MCF 10A (cell line): ENCODE measurements at regions not wholly inside any gene's neighbourhood (a gene's known extent, or its start where the extent isn't known, plus 50 kb on each side); places are given as distances from the start of the nearest gene placed in this dataset.
A peak's percentile ranks its signal among the peaks of the same experiment; 100 is the strongest.
"Not testable (repeated sequence)": the region's sequence is repeated elsewhere in the genome, so short reads cannot be mapped to it uniquely, and the experiment has no call there.

Experiments used
- BruUV-seq: library from RNA; stranded (reverse); fragments of 400-500 nt; replicated peaks from 2 replicates; lab custom pipeline; 2021; lab: Mats Ljungman, UMichigan
- CTCF ChIA-PET: fragments of 300-600 bp; sonication (Branson Sonifier 250); formaldehyde crosslinking; extraction: SDS; loops from one replicate; lab custom pipeline; 2021; ENCODE audit warnings: antibody characterized with exemption, inconsistent platforms; lab: Yijun Ruan, JAX
- POLR2A ChIA-PET: fragments of 300-600, 350-650 bp; sonication (Branson Sonifier 250); formaldehyde crosslinking; extraction: SDS; loops from one replicate; lab custom pipeline; 2020; ENCODE audit warnings: antibody characterized with exemption, inconsistent platforms; lab: Yijun Ruan, JAX
- DNase-seq: peaks from one replicate; pipeline ENCODE4 v3.0.0-alpha.2; 2018; ENCODE audit not compliant: unreplicated experiment
- H3K27ac Mint-ChIP-seq: one replicate; pipeline ENCODE4 v1.8.0; 2022; ENCODE audit warnings: mild to moderate bottlenecking, low read depth, mixed read lengths; ENCODE audit not compliant: unreplicated experiment
- H3K27me3 Mint-ChIP-seq: one replicate; pipeline ENCODE4 v1.8.0; 2022; ENCODE audit warnings: mixed read lengths; ENCODE audit not compliant: insufficient read depth, unreplicated experiment
- H3K36me3 Mint-ChIP-seq: one replicate; pipeline ENCODE4 v1.8.0; 2022; ENCODE audit warnings: mild to moderate bottlenecking, moderate library complexity, mixed read lengths; ENCODE audit not compliant: insufficient read depth, unreplicated experiment
- H3K4me1 Mint-ChIP-seq: one replicate; pipeline ENCODE4 v1.8.0; 2022; ENCODE audit warnings: mixed read lengths; ENCODE audit not compliant: insufficient read depth, unreplicated experiment
- H3K4me3 Mint-ChIP-seq: one replicate; pipeline ENCODE4 v1.8.0; 2022; ENCODE audit warnings: mild to moderate bottlenecking, moderate library complexity, mixed read lengths; ENCODE audit not compliant: unreplicated experiment
- H3K9me3 Mint-ChIP-seq: one replicate; pipeline ENCODE4 v1.8.0; 2022; ENCODE audit warnings: mixed read lengths; ENCODE audit not compliant: unreplicated experiment
- intact Hi-C: fragments of 100-400 bp; cut with micrococcal nuclease; formaldehyde crosslinking; loops from 2 replicates; pipeline ENCODE4 v1.14.1; 2022

DNA sequence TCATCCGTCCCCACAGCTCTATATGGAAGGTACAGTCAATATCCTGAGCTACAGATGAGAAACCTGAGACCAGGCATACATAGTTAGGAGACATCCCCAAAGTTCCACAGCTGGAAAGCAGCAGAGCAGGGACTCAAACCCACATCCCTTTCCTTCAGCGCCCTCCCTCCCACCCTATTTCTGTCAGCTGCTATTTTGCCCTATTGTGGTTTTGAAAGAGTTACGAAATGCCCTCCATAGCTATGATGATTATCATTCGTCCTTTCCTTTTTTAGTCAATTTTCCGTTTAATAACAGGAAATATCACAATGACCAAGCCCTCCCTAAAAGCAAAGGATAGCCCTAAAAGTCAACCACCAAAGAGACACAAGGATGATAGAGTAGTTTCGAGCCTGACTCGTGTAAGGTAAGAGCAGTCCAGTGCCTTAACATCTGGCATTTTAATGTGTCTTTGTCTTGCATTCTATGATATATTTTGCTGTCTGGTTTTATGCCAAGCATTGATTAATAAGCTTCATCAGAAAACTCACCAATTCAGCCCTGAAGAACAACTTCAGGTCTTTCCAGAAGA lies 264.3 kb upstream of the NBPF12 start:
- intact Hi-C loops, H3K36me3 Mint-ChIP-seq, BruUV-seq, H3K4me1 Mint-ChIP-seq, CTCF ChIA-PET, H3K4me3 Mint-ChIP-seq, H3K9me3 Mint-ChIP-seq, H3K27ac Mint-ChIP-seq, POLR2A ChIA-PET, H3K27me3 Mint-ChIP-seq: not testable (repeated sequence)
- peak; percentile 20 for DNase-seq

DNA sequence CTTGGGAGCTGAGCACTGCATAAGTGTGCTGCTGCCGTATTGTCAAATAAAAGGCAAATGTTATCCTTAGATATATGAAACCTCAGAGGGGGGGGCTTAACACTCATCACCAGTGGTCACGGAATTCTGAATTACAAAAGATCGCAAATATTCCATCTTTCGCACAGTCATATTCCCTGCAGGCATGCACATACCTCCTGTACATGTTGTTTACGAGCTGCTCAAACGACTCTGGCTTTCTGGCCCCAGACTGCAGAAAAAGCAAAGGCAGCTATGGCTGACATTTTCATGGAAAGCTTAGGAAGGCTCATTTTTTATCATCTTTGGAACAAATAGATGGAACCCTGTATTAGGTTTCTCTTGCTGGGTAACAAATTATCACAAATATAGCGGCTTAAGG lies 265.5 kb upstream of the NBPF12 start:
- H3K4me3 Mint-ChIP-seq, POLR2A ChIA-PET, H3K36me3 Mint-ChIP-seq, intact Hi-C loops, H3K27ac Mint-ChIP-seq, CTCF ChIA-PET, BruUV-seq, H3K9me3 Mint-ChIP-seq, H3K4me1 Mint-ChIP-seq: not testable (repeated sequence)
- H3K27me3 Mint-ChIP-seq, result peaks cover 13% of the 10 kb centered on the region
- DNase-seq, result peak; percentile 21

DNA sequence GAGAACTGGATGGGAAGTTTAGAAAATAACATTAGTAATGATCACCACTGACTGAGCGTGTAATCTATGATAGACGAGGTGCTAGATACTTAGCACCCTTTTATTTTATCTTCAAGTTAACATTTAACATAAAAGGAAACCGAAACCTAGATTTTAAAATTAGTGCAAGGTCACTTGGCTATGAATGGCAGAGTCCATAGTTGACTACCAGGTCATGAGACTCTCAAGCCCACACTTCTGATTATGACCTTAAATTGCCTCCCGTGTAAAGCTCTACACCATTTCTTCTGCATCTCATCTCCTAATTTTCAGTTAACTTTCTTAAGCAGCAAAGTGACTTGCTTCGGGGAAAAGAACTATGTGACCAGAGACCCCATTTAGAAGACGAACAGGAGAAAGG lies 266.5 kb upstream of the NBPF12 start:
- DNase-seq, intact Hi-C loops, H3K27ac Mint-ChIP-seq, H3K9me3 Mint-ChIP-seq, POLR2A ChIA-PET, H3K4me3 Mint-ChIP-seq, H3K36me3 Mint-ChIP-seq, H3K4me1 Mint-ChIP-seq, BruUV-seq, CTCF ChIA-PET: not testable (repeated sequence)
- H3K27me3 Mint-ChIP-seq, result peaks cover 21% of the 10 kb centered on the region

DNA sequence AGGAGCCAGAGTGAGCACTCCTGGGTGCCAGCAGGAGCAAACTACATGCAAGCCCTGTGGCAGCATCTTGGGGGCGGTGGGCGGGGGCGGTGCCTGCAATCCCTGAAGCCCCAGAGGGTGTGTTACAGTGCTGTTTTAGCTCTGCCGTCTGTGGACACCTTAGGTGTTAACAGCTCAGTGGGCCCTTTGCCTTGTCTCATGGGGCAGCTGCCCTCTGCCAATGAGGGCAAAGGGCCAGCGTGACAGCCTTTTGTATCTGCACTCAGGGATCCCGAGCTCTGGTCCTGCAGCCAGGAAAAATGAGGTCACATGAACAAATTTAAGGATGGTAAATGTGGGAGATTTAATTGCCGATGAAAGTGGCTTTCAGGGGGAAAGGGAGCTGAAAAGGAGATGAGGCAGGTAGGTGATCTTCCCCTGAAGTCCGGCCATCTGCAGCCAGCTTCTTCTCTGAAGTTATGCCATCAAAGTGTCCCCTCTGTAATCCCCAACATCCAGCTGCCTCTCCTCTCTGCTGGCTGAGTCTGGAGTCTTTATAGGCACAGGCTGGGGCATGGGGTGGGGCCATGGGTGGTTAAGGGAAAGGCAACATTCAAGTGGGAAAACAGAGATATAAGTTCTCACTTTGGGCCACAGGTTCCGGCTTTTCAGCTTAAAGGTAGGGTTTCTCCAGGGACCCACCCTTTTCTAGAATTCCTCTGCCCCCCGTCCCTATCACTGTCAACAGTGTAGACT lies 267.1 kb upstream of the NBPF12 start:
- BruUV-seq, CTCF ChIA-PET, H3K9me3 Mint-ChIP-seq, POLR2A ChIA-PET, DNase-seq, H3K36me3 Mint-ChIP-seq, H3K4me3 Mint-ChIP-seq, intact Hi-C loops, H3K4me1 Mint-ChIP-seq, H3K27ac Mint-ChIP-seq: not testable (repeated sequence)
- H3K27me3 Mint-ChIP-seq, result peaks cover 21% of the 10 kb centered on the region

DNA sequence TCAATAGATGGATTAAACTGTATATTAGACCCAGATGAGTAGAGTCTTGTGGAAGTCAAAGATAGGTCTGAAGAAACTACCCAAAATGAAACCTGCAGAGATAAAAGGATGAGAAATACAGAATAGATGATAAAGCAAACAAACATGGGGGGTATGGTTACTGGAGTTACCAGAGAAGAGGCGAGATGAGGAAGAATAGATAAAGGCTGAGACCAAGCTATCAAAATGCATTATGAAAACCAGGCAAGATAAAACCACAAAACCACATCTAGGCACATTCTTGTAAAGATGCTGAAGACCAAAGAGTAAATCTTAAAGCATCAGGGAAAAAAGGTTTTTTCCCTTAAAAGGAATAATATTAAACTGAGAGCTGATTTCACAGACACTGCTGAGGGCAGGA lies 271.8 kb upstream of the NBPF12 start:
- H3K9me3 Mint-ChIP-seq, CTCF ChIA-PET, H3K4me3 Mint-ChIP-seq, BruUV-seq, H3K36me3 Mint-ChIP-seq, intact Hi-C loops, DNase-seq, POLR2A ChIA-PET, H3K27ac Mint-ChIP-seq, H3K4me1 Mint-ChIP-seq: not testable (repeated sequence)
- peaks cover 21% of the 10 kb centered on the region for H3K27me3 Mint-ChIP-seq

DNA sequence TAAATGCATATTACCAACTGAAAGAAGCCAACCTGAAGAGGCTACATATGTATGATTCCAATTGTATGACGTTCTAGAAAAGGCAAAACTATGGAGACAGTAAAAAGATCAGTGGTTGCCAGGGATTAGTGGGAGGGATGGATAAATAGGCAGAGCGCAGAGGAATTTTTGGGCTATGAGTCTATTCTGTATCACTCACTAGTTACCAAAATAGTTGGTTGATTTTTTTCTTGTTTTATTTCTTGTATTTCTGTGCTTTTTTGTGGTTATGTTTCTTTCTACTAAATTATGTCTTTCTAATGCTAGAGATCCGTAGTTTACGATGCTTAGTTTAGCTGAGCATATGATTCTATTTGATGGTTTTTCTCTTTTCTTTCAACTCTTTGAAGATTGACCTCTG lies 277.9 kb upstream of the NBPF12 start:
- H3K9me3 Mint-ChIP-seq, BruUV-seq, POLR2A ChIA-PET, H3K36me3 Mint-ChIP-seq, H3K27ac Mint-ChIP-seq, DNase-seq, CTCF ChIA-PET, intact Hi-C loops, H3K4me3 Mint-ChIP-seq, H3K4me1 Mint-ChIP-seq: not testable (repeated sequence)
- H3K27me3 Mint-ChIP-seq, result peaks cover 11% of the 10 kb centered on the region

DNA sequence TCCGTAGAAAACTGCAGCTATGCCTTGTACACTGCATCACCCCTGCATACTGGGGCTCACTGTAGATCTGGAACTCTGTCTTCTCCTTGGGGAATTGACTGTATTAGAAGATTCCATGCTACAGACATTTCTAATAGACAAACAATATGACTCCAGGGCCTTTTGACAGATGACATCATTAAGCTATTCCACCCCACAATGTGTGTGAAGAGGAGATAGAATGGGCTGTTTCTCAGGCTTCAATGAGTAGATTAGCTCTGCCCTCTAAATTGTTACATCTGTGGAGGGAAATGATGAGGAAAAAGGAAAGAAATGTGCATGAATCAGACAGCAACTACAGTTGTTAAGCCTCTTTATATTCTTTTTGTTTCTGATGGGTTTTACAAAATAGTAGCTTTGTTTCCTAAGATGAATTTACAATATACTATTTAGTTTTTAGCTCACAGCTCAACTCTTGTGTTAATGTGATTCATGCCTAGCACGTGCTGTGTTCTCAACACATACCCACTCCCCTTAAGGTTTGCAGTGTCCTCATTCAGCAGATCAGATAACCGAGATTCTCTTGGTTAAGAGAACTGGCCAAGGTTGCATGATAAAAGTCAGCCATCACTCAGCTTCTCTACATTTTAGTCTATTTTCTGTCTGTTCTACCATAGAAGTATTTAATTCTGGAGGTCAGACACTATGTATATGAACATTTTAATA lies 281.6 kb upstream of the NBPF12 start:
- H3K36me3 Mint-ChIP-seq, CTCF ChIA-PET, H3K27ac Mint-ChIP-seq, DNase-seq, POLR2A ChIA-PET, H3K4me3 Mint-ChIP-seq, intact Hi-C loops, H3K4me1 Mint-ChIP-seq, BruUV-seq, H3K9me3 Mint-ChIP-seq: not testable (repeated sequence)
- peaks cover 11% of the 10 kb centered on the region for H3K27me3 Mint-ChIP-seq

DNA sequence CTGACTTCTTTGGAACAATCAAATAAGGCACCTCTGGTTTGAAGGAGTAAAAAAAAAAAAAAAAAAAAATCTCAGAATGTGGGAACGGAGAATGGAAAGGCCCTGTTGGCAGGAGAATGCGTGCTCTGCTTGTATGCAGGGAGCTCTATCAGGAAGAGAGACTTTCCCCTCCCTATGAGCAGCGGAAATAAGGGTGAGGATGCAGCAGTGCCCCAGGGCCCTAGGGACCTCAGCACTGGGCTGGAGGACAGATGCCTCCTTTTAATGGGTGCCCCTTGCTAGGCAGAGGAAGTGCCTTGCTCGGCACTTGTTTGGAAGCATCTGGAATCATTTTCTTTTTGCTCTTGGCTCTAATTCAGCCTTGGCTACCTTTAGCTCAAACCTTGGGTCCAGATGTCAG lies 283.4 kb upstream of the NBPF12 start:
- intact Hi-C loops, CTCF ChIA-PET, H3K4me3 Mint-ChIP-seq: not testable (repeated sequence)

DNA sequence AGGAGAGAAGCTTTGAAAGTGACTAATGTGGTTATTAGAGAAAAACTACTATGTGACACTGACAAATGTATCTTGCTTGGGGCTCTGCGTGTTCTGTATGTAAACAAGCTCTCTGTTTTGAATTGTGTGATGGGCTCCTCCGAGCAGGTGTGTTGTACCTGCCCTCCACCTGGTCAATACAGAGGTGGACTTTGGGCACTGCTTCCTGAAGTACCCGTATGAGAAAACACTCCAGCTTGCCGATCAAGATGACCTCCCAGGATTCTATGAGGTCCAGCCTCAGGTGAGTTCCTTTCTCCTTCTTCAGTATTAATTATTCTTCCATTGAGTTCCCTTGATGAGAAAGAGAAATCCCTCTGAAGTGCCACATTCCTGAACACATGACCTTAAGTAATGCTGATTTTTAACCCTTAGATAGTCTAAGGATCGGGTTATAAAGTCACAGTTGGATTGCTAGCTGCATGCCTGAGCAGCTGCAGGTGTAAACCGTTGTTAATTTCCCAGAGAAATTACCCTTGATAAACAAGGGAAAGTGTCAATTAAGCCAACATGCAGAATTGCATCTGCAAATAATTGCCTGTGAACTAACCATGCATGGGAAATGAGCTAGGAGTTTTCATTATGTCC lies 292.0 kb upstream of the NBPF12 start:
- DNase-seq, H3K9me3 Mint-ChIP-seq, intact Hi-C loops, CTCF ChIA-PET, H3K4me1 Mint-ChIP-seq, BruUV-seq, H3K36me3 Mint-ChIP-seq, H3K27me3 Mint-ChIP-seq, POLR2A ChIA-PET, H3K27ac Mint-ChIP-seq, H3K4me3 Mint-ChIP-seq: not testable (repeated sequence)

More for the DNA sequence above, 283.4 kb upstream of the NBPF12 start:
- H3K27me3 Mint-ChIP-seq, result peaks cover 11% of the 10 kb centered on the region
- H3K27ac Mint-ChIP-seq, DNase-seq, H3K9me3 Mint-ChIP-seq, H3K36me3 Mint-ChIP-seq, H3K4me1 Mint-ChIP-seq, BruUV-seq, POLR2A ChIA-PET: not testable (repeated sequence)
